ENCODE measurements at regions not wholly inside any gene's neighbourhood (a gene's known extent, or its start where the extent isn't known, plus 50 kb on each side); places are given as distances from the start of the nearest gene placed in this dataset.
"Not testable (repeated sequence)": the region's sequence is repeated elsewhere in the genome, so short reads cannot be mapped to it uniquely, and the experiment has no call there.

- no peak for DNase-seq
Measured at GRCh38 chr4:72677886-72678285, 108.9 kb upstream of the ADAMTS3 start.

GRCh38 chr4:72677265-72677664 is 108.2 kb upstream of the ADAMTS3 start:
- no peak for DNase-seq

DNA sequence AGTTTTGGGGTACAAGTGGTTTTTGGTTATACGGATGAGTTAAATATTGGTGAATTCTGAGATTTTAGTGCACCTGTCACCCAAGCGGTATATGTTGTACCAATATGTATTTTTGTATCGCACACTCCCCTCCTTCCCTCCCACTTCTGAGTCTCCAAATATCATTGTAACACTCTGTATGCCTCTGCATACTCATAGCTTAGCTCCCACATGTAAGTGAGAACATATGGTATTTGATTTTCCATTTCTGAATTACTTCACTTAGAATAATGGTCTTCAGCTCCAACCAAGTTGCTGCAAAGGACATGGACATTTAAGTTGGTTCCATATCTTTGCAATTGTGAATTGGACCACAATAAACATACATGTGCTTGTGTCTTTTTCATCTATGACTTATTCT is 103.0 kb upstream of the ADAMTS3 start:
- no peak for DNase-seq

GRCh38 chr4:72670521-72670920 is 101.5 kb upstream of the ADAMTS3 start:
- no peak for DNase-seq

- DNase-seq, result no peak
Measured at GRCh38 chr4:72666910-72667309, 97.9 kb upstream of the ADAMTS3 start.

DNA sequence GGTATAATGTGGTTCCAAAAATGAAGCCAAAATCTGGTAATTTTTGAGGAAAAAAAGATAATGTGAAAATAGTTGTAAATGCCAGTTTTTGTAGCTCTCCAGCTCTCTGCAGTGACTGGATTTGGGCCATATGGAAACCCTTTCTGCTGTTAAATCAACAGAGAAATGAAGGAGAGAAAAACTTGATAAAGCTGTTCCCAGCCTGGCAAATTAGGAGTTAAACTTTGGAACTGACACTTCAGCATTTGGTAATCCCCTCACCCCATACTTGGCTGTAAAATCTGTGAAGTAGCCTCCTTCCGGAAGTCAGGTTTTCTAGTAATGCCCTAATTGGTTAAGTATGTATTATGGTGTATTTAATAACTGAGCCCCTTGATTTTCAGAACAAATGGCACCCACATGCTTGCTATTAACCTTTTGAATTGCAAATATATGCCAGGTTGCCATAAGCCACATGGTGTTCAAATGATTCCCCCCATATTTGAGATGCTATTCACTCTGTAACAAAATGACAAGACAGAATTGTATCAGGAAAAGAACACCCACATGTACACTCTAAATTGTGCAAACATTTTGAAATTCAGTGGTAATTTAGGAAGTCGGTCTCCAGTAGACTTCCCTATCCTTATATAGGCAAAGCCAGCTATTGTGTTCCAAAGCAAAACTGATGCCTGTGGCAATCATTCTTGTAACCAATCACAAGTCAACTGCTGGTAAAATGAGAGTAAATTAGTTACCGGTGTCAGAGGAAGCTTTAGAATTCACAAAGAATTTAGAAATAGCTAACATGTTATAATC is 96.3 kb upstream of the ADAMTS3 start:
- DNase-seq, result no peak

DNA sequence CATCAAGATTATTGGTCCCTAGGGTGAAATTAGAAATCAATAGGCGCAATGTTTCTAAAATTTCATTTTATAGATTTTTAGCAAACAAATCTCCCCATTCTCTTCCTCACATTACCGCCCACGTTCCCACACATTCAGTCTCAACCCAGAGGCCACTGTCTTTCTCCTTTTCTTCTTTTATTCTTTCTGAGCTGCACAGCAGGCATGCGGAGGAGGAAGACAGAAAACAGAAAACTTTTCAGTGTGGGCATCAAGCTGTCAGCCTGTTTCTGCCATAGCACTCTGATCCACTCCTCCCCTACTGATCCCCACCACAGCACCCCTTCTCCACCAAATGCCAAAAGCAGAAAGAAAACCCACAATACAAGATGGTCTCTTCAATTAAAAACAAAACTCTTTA is 94.8 kb upstream of the ADAMTS3 start:
- no peak for DNase-seq

DNA sequence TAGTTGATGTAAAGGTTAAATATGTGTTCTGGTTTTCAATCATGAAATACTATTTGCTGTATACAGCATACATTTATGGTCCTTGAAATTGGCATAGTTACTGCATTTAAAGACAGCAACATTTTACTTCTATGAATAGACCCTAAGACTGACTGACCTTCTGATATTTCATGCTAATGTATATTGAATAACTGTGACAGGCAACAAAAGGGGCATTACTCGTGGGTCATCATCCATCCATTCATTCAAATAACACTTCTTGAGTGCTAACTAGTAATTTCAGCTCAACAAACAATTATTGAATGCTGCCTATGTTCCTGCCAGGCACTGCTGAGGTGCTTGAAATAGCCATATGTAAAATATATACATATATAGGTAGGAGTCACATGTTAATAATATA is 92.8 kb upstream of the ADAMTS3 start:
- DNase-seq, result no peak

DNA sequence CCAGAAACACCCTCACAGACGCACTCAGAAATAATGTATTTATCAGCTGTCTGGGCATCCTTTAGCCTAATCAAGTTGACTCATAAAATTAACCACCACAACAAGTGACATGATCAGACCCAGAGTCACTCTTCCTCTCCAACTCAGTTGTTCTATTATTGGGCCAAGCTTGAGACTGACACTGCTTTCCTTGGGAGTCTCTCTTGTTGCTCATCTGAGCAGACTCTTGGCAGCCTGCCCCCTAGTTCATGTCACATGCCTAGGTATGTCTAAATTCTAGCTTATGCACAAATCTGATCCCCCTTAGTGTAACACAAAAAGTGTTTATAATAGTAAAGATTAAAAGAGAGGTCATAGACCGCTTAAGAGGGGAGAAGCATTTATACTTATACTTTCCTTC is 72.6 kb upstream of the ADAMTS3 start:
- no peak for DNase-seq

DNA sequence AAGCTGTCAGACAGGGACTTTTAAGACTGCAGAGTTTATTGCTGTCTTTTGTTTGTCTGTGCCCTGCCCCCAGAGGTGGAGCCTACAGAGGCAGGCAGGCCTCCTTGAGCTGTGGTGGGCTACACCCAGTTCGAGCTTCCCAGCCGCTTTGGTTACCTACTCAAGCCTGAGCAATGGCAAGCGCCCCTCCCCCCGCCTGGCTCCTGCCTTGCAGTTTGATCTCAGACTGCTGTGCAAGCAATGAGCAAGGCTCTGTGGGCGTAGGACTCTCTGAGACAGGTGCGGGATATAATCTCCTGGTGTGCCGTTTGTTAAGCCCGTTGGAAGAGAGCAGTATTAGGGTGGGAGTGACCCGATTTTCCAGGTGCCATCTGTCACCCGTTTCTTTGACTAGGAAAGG is 67.8 kb upstream of the ADAMTS3 start:
- not testable (repeated sequence) for DNase-seq

DNA sequence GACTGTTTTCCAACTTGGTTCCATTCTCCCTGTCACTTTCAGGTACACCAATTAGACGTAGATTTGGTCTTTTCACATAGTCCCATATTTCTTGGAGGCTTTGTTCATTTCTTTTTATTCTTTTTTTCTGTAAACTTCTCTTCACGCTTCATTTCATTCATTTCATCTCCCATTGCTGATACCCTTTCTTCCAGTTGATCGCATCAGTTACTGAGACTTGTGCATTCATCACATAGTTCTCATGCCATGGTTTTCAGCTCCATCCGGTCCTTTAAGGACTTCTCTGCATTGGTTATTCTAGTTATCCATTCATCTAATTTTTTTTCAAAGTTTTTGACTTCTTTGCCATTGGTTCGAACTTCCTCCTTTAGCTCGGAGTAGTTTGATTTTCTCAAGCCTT is 66.9 kb upstream of the ADAMTS3 start:
- not testable (repeated sequence) for DNase-seq

DNA sequence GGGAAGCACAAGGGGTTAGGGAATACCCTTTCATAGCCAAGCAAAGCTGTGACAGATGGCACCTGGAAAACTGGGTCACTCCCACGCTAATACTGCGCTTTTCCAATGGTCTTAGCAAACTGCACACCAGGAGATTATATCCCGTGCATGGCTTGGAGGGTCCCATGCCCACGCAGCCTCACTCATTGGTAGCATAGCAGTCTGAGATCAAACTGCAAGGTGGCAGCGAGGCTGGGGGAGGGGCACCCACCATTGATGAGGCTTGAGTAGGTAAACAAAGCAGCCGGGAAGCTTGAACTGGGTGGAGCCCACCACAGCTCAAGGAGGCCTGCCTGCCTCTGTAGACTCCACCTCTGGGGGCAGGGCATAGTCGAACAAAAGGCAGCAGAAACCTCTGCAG is 63.2 kb upstream of the ADAMTS3 start:
- DNase-seq, result not testable (repeated sequence)

DNA sequence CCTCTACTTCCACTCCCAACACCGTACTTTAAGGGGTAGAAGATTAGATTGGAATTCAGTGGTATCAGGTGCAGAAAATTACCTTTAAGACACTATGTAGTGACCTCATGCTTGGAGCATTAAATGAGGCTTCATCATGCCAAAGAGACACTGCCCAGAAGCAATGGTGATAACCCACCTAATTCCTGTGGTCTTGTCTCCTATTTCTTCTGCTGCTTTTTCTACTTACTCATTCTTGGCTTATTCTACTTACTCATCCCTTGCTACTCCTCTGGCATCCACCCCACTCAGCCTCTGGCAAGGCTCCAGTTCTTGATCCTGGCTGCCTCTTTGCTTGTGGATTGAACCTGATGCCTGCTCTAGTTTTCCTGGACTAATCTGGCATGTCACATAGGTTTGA is 62.3 kb upstream of the ADAMTS3 start:
- no peak for DNase-seq

- DNase-seq, result no peak
Measured at GRCh38 chr4:72629540-72629939, 60.5 kb upstream of the ADAMTS3 start.

GRCh38 chr4:72627723-72628122 is 58.7 kb upstream of the ADAMTS3 start:
- no peak for DNase-seq

All from right lung (tissue), 2 donors.